ENCODE measurements at regions not wholly inside any gene's neighbourhood (a gene's known extent, or its start where the extent isn't known, plus 50 kb on each side); places are given as distances from the start of the nearest gene placed in this dataset.

GRCh38 chr6:158905277-158905676, 86.1 kb upstream of the EZR start:
- Histone ChIP-seq H3K4me3 (no peak overlapping the region), H3K4me2 (no peak overlapping the region), H3K36me3 (replicated peaks; ENCODE audit: insufficient read depth, low read depth) (no peaks in the 10 kb centered on the region), H2AFZ (no peak overlapping the region), H3K9me3 (ENCODE audit: low read depth) (no peaks in the 10 kb centered on the region), H3K27me3 (no peaks in the 10 kb centered on the region), H3K9me2 (replicated peaks; ENCODE audit: insufficient read depth) (no peaks in the 10 kb centered on the region), H4K20me1 (ENCODE audit: insufficient read depth, poor library complexity, severe bottlenecking) (no peaks in the 10 kb centered on the region), H3K4me1 (ENCODE audit: insufficient read depth) (peaks cover 6% of the 10 kb centered on the region), H3K79me2 (no peaks in the 10 kb centered on the region), H3K27ac (no peak overlapping the region)
- WGBS (ENCODE audit: low lambda C conversion rate, missing lambda C conversion rate), result 85% methylated on average over 2 of the region's 2 CpGs
- DNase-seq (ENCODE audit: low spot score), result no peak
- TF ChIP-seq EZH2 (IDR thresholded peaks at IDR 0.05; ENCODE audit: borderline replicate concordance), result no peak
- no peak for TF ChIP-seq CTCF (IDR thresholded peaks at IDR 0.05; ENCODE audit: poor library complexity)
- TF ChIP-seq EZH2phosphoT487 (IDR thresholded peaks at IDR 0.05; ENCODE audit: low read depth, severe bottlenecking, unreplicated experiment), result no peak

GRCh38 chr6:158903801-158904200, 84.6 kb upstream of the EZR start:
- Histone ChIP-seq H3K4me2 (no peak overlapping the region), H3K9me2 (replicated peaks; ENCODE audit: insufficient read depth) (no peaks in the 10 kb centered on the region), H3K27me3 (no peaks in the 10 kb centered on the region), H3K4me1 (ENCODE audit: insufficient read depth) (no peaks in the 10 kb centered on the region), H3K4me3 (no peak overlapping the region), H3K27ac (no peak overlapping the region), H3K9me3 (ENCODE audit: low read depth) (no peaks in the 10 kb centered on the region), H3K36me3 (replicated peaks; ENCODE audit: insufficient read depth, low read depth) (no peaks in the 10 kb centered on the region), H4K20me1 (ENCODE audit: insufficient read depth, poor library complexity, severe bottlenecking) (no peaks in the 10 kb centered on the region), H2AFZ (no peak overlapping the region), H3K79me2 (no peaks in the 10 kb centered on the region)
- no peak for TF ChIP-seq CTCF (IDR thresholded peaks at IDR 0.05; ENCODE audit: poor library complexity)
- TF ChIP-seq EZH2phosphoT487 (IDR thresholded peaks at IDR 0.05; ENCODE audit: low read depth, severe bottlenecking, unreplicated experiment), result no peak
- TF ChIP-seq EZH2 (IDR thresholded peaks at IDR 0.05; ENCODE audit: borderline replicate concordance), result no peak
- 78% methylated on average over 2 of the region's 2 CpGs for WGBS (ENCODE audit: low lambda C conversion rate, missing lambda C conversion rate)
- no peak for DNase-seq (ENCODE audit: low spot score)

GRCh38 chr6:158900663-158901312, 81.6 kb upstream of the EZR start:
- H2AFZ ChIP-seq, result no peak overlapping the region
- H3K9me2 ChIP-seq (replicated peaks; ENCODE audit: insufficient read depth), result no peaks in the 10 kb centered on the region
- WGBS (ENCODE audit: low lambda C conversion rate, missing lambda C conversion rate), result 75% methylated on average over 4 of the region's 4 CpGs
- H3K27ac ChIP-seq, result no peak overlapping the region
- no peaks in the 10 kb centered on the region for H3K9me3 ChIP-seq (ENCODE audit: low read depth)
- H3K36me3 ChIP-seq (replicated peaks; ENCODE audit: insufficient read depth, low read depth), result no peaks in the 10 kb centered on the region
- H4K20me1 ChIP-seq (ENCODE audit: insufficient read depth, poor library complexity, severe bottlenecking), result no peaks in the 10 kb centered on the region
- H3K4me3 ChIP-seq, result no peak overlapping the region
- H3K79me2 ChIP-seq, result no peaks in the 10 kb centered on the region
- TF ChIP-seq CTCF (IDR thresholded peaks at IDR 0.05; ENCODE audit: poor library complexity) (no peak), EZH2phosphoT487 (IDR thresholded peaks at IDR 0.05; ENCODE audit: low read depth, severe bottlenecking, unreplicated experiment) (no peak), EZH2 (IDR thresholded peaks at IDR 0.05; ENCODE audit: borderline replicate concordance) (no peak)
- no peaks in the 10 kb centered on the region for H3K4me1 ChIP-seq (ENCODE audit: insufficient read depth)
- no peak overlapping the region for H3K4me2 ChIP-seq
- no peak for DNase-seq (ENCODE audit: low spot score)
- no peaks in the 10 kb centered on the region for H3K27me3 ChIP-seq

Measured in hepatocyte (in vitro differentiated cells).